GM12878 (cell line): ENCODE measurements at regions not wholly inside any gene's neighbourhood (a gene's known extent, or its start where the extent isn't known, plus 50 kb on each side); places are given as distances from the start of the nearest gene placed in this dataset.

ENCODE experiments used
- ATAC-seq: fragments of 200-7000 bp; cut with Tn5 transposase; 3 replicates; pipeline ENCODE4 v1.9.1; 2020; ENCODE audit warnings: mild to moderate bottlenecking, moderate library complexity
- BruUV-seq: library from RNA; stranded (reverse); fragments of 400-500 nt; replicated peaks from 2 replicates; lab custom pipeline; 2021; lab: Mats Ljungman, UMichigan
- CTCF ChIA-PET: fragments of 300-600 bp; sonication (Branson Sonifier 250); formaldehyde crosslinking; extraction: SDS; loops from one replicate; lab custom pipeline; 2021; ENCODE audit warnings: inconsistent platforms; lab: Yijun Ruan, JAX
- POLR2A ChIA-PET: fragments of 350-600 bp; formaldehyde crosslinking; extraction: SDS; loops from one replicate; lab custom pipeline; 2021; ENCODE audit warnings: inconsistent platforms; lab: Charles Lee
- RAD21 ChIA-PET: fragments of 300-600 bp; sonication (Branson Sonifier 250); formaldehyde crosslinking; loops from one replicate; lab custom pipeline; 2023; ENCODE audit warnings: antibody characterized with exemption; ENCODE audit not compliant: unreplicated experiment; lab: Charles Lee
- SMC1A ChIA-PET: fragments of 300-600 bp; sonication (Branson Sonifier 250); formaldehyde crosslinking; loops from one replicate; lab custom pipeline; 2023; ENCODE audit not compliant: unreplicated experiment, uncharacterized antibody; lab: Charles Lee
- DNase-seq: peaks from one replicate; pipeline ENCODE4 v3.0.0-alpha.2; 2011; ENCODE audit warnings: low read depth, low spot score
- FAIRE-seq: peaks from 3 replicates; lab custom pipeline; 2011; peaks lifted over from hg19 to GRCh38; lab: Jason Lieb, UNC
- H2AFZ ChIP-seq: 2 replicates; pipeline ENCODE4 v1.6.0; 2011; ENCODE audit warnings: low read depth, low read length, control low read depth; ENCODE audit not compliant: control insufficient read depth
- H3K27ac ChIP-seq: 2 replicates; pipeline ENCODE4 v1.5.1; 2011; ENCODE audit warnings: control low read depth; ENCODE audit not compliant: control insufficient read depth, insufficient read depth
- H3K27me3 ChIP-seq, 2 experiments: replicated peaks in 1 of 2; 2 replicates each; pipeline versions ENCODE4 v1.6.0 to v1.6.1; 2011; ENCODE audit warnings: low read length in 1 of 2; ENCODE audit not compliant: control insufficient read depth in 2 of 2, insufficient read depth in 2 of 2
- H3K36me3 ChIP-seq, 2 experiments: 2 replicates each; pipeline ENCODE4 v1.5.1; 2011; ENCODE audit warnings: low read length in 1 of 2; ENCODE audit not compliant: control insufficient read depth in 2 of 2, insufficient read depth in 2 of 2
- H3K4me1 ChIP-seq: 2 replicates; pipeline ENCODE4 v1.6.1; 2011; ENCODE audit warnings: mild to moderate bottlenecking, low read length, moderate library complexity, mixed read lengths; ENCODE audit not compliant: control insufficient read depth, insufficient read depth
- H3K4me2 ChIP-seq: 2 replicates; pipeline ENCODE4 v1.6.0; 2011; ENCODE audit warnings: control low read depth; ENCODE audit not compliant: control insufficient read depth, insufficient read depth
- H3K4me3 ChIP-seq: fragments of 200-600 bp; sonication (generic); 2 replicates; pipeline ENCODE4 v1.5.1; 2016
- H3K79me2 ChIP-seq: 2 replicates; pipeline ENCODE4 v1.6.0; 2011; ENCODE audit warnings: low read length; ENCODE audit not compliant: control insufficient read depth, insufficient read depth
- H3K9ac ChIP-seq: 2 replicates; pipeline ENCODE4 v1.8.0; 2011; ENCODE audit warnings: low read length, control low read depth, mixed read lengths; ENCODE audit not compliant: control insufficient read depth, insufficient read depth
- H3K9me3 ChIP-seq: replicated peaks from 3 replicates; pipeline ENCODE4 v1.5.1; 2011; ENCODE audit warnings: mild to moderate bottlenecking, low read length; ENCODE audit not compliant: control insufficient read depth, insufficient read depth
- H4K20me1 ChIP-seq: 2 replicates; pipeline ENCODE4 v1.6.0; 2011; ENCODE audit not compliant: control insufficient read depth, insufficient read depth
- BRCA1 ChIP-seq: IDR thresholded peaks from 2 replicates; pipeline ENCODE4 v1.6.1; 2011; ENCODE audit warnings: low read depth, low read length, improper control_type of control experiment
- ESRRA ChIP-seq: IDR thresholded peaks from 2 replicates; pipeline ENCODE4 v1.6.1; 2012; ENCODE audit warnings: mild to moderate bottlenecking, low read length, improper control_type of control experiment
- HDAC6 ChIP-seq: fragments of 200-600 bp; sonication (generic); IDR thresholded peaks from one replicate; pipeline ENCODE4 v1.8.0; 2017; ENCODE audit warnings: antibody characterized with exemption; ENCODE audit not compliant: unreplicated experiment
- IKZF2 ChIP-seq, 2 experiments: fragments of 450-650 bp; IDR thresholded peaks; 2 replicates each; pipeline ENCODE4 v1.6.1; 2017; ENCODE audit warnings: mild to moderate bottlenecking in 2 of 2, moderate library complexity in 2 of 2
- KLF5 ChIP-seq: fragments of 450-650 bp; IDR thresholded peaks from 2 replicates; pipeline ENCODE4 v1.6.1; 2014; ENCODE audit warnings: mild to moderate bottlenecking; ENCODE audit not compliant: partially characterized antibody
- LARP7 ChIP-seq: fragments of 450-650 bp; IDR thresholded peaks from 2 replicates; pipeline ENCODE4 v1.6.1; 2017; ENCODE audit warnings: mild to moderate bottlenecking
- POLR2AphosphoS5 ChIP-seq: IDR thresholded peaks from 2 replicates; pipeline ENCODE4 v1.6.1; 2011; ENCODE audit warnings: mild to moderate bottlenecking, low read length, inconsistent platforms
- RELA ChIP-seq: fragments of 450-650 bp; IDR thresholded peaks from 2 replicates; pipeline ENCODE4 v1.8.0; 2014; ENCODE audit warnings: borderline replicate concordance; ENCODE audit not compliant: partially characterized antibody
- WGBS: methylation state at CpG from one replicate; pipeline ENCODE4 v1.1.6; 2016; ENCODE audit warnings: low lambda C conversion rate; ENCODE audit not compliant: insufficient replicate concordance, insufficient coverage; ENCODE audit errors: missing lambda C conversion rate; 5-methylcytosine and 5-hydroxymethylcytosine counted together
- in situ Hi-C: fragments of 300-500 bp; cut with MboI; formaldehyde crosslinking; loops from 9 replicates; pipeline ENCODE4 v1.14.3; 2018; ENCODE audit warnings: mixed read lengths
- intact Hi-C: fragments of 100-400 bp; cut with micrococcal nuclease; formaldehyde crosslinking; loops from one replicate; pipeline ENCODE4 v1.14.2; 2022; ENCODE audit not compliant: unreplicated experiment
- TF ChIP-seq, protein P1 (sequence below): IDR thresholded peaks from 2 replicates; pipeline ENCODE4 v1.6.1; 2012; ENCODE audit warnings: low read depth, low read length, improper control_type of control experiment
- TF ChIP-seq, protein P2 (sequence below): fragments of 450-650 bp; IDR thresholded peaks from 2 replicates; pipeline ENCODE4 v1.6.1; 2017; ENCODE audit warnings: mild to moderate bottlenecking, moderate library complexity
- TF ChIP-seq, protein P3 (sequence below): fragments of 450-650 bp; IDR thresholded peaks from 2 replicates; pipeline ENCODE4 v1.6.1; 2016; ENCODE audit warnings: mild to moderate bottlenecking

DNA sequence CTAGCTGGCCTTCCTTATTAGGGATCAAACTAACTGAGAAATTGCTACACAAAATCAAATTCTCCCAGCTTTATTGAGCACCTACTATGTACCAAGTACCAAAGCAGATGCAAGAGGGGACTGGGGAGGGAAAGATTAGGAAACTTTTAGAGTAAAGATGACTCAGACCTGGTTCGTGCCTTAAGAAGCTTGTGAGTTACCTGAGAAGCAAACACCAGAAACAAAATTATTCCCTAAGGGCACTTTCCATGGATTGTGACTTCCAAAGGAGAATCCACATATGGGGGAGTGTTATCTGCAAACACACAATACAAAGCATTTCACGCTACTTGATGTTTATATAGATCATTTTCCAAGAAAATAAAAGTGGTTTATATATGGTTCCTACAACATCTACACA lies 326.9 kb upstream of the HNRNPA3 start (continued):
- TF ChIP-seq, protein P1, sequence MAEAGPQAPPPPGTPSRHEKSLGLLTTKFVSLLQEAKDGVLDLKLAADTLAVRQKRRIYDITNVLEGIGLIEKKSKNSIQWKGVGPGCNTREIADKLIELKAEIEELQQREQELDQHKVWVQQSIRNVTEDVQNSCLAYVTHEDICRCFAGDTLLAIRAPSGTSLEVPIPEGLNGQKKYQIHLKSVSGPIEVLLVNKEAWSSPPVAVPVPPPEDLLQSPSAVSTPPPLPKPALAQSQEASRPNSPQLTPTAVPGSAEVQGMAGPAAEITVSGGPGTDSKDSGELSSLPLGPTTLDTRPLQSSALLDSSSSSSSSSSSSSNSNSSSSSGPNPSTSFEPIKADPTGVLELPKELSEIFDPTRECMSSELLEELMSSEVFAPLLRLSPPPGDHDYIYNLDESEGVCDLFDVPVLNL, result no peak
- TF ChIP-seq BRCA1 (no peak), KLF5 (no peak), IKZF2 (IDR thresholded peaks at IDR 0.05) (no peak), ESRRA (no peak)
- TF ChIP-seq, protein P2, sequence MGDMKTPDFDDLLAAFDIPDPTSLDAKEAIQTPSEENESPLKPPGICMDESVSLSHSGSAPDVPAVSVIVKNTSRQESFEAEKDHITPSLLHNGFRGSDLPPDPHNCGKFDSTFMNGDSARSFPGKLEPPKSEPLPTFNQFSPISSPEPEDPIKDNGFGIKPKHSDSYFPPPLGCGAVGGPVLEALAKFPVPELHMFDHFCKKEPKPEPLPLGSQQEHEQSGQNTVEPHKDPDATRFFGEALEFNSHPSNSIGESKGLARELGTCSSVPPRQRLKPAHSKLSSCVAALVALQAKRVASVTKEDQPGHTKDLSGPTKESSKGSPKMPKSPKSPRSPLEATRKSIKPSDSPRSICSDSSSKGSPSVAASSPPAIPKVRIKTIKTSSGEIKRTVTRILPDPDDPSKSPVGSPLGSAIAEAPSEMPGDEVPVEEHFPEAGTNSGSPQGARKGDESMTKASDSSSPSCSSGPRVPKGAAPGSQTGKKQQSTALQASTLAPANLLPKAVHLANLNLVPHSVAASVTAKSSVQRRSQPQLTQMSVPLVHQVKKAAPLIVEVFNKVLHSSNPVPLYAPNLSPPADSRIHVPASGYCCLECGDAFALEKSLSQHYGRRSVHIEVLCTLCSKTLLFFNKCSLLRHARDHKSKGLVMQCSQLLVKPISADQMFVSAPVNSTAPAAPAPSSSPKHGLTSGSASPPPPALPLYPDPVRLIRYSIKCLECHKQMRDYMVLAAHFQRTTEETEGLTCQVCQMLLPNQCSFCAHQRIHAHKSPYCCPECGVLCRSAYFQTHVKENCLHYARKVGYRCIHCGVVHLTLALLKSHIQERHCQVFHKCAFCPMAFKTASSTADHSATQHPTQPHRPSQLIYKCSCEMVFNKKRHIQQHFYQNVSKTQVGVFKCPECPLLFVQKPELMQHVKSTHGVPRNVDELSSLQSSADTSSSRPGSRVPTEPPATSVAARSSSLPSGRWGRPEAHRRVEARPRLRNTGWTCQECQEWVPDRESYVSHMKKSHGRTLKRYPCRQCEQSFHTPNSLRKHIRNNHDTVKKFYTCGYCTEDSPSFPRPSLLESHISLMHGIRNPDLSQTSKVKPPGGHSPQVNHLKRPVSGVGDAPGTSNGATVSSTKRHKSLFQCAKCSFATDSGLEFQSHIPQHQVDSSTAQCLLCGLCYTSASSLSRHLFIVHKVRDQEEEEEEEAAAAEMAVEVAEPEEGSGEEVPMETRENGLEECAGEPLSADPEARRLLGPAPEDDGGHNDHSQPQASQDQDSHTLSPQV, result no peak

DNA sequence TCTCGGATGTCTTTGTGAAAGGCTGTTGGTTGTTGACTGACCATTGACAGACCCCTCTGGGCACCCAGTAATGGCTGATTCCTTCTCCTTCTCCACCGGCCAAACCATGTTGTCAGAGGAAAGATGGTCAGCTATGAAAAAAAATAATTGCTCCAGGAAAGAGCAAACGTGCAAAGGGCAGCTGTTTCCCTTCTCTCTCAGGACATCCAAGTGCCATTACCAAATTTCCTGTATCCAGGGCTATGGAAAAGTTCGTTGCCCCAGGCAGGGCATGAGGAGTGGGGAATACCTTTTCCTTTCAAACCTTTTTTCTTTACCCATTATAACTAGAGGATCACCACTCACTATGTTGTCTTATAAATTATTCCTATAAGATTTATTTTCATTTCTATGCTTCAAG lies 321.5 kb upstream of the HNRNPA3 start:
- in situ Hi-C loops (no loop called here), intact Hi-C loops (no loop called here)
- no peak overlapping the region for H2AFZ ChIP-seq
- no peaks in the 10 kb centered on the region for H3K27me3 ChIP-seq
- ChIA-PET RAD21 (no interaction called here), POLR2A (no interaction called here), SMC1A (interaction anchor here (1.4 to 3.1 kb wide), 3 partner anchors 13 to 37 kb away, joined by 4 to 14 read pairs (median 5); no protein-coding TSS in a partner anchor), CTCF (no interaction called here)
- no peaks in the 10 kb centered on the region for H3K9me3 ChIP-seq
- WGBS, result 8% methylated on average over 4 of the region's 4 CpGs
- DNase-seq, result no peak
- H3K9ac ChIP-seq, result no peak overlapping the region
- H3K79me2 ChIP-seq, result no peaks in the 10 kb centered on the region
- H3K36me3 ChIP-seq, result no peaks in the 10 kb centered on the region
- H4K20me1 ChIP-seq, result no peaks in the 10 kb centered on the region
- no TSS peak for BruUV-seq
- FAIRE-seq, result no peak
- no peak overlapping the region for H3K27ac ChIP-seq
- H3K4me2 ChIP-seq, result no peak overlapping the region
- H3K4me1 ChIP-seq, result no peaks in the 10 kb centered on the region
- ATAC-seq, result no peak
- no peak overlapping the region for H3K4me3 ChIP-seq
- no peak for TF ChIP-seq LARP7
- TF ChIP-seq POLR2AphosphoS5, result no peak
- TF ChIP-seq HDAC6, result no peak
- no peak for TF ChIP-seq RELA
- TF ChIP-seq, protein P3, sequence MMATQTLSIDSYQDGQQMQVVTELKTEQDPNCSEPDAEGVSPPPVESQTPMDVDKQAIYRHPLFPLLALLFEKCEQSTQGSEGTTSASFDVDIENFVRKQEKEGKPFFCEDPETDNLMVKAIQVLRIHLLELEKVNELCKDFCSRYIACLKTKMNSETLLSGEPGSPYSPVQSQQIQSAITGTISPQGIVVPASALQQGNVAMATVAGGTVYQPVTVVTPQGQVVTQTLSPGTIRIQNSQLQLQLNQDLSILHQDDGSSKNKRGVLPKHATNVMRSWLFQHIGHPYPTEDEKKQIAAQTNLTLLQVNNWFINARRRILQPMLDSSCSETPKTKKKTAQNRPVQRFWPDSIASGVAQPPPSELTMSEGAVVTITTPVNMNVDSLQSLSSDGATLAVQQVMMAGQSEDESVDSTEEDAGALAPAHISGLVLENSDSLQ, result no peak
